Tibial nerve (tissue), 4 donors: ENCODE measurements at regions not wholly inside any gene's neighbourhood (a gene's known extent, or its start where the extent isn't known, plus 50 kb on each side); places are given as distances from the start of the nearest gene placed in this dataset.

Experiments used
- CTCF ChIP-seq, 5 experiments: fragments of 200-600 bp in 3 of 5; fragments of 450-650 bp in 2 of 5; sonication (generic) in 3 of 5; IDR thresholded peaks; one replicate each; pipeline ENCODE4 v1.5.1; 2016 to 2019; ENCODE audit warnings: antibody characterized with exemption in 5 of 5, mild to moderate bottlenecking in 3 of 5, moderate library complexity in 2 of 5
- EP300 ChIP-seq, 2 donors: sonication (generic); formaldehyde crosslinking; IDR thresholded peaks; one replicate each; pipeline ENCODE4 v1.6.1; 2017; ENCODE audit warnings: antibody characterized with exemption in 2 of 2, mild to moderate bottlenecking in 1 of 2
- POLR2A ChIP-seq, 2 donors: fragments of 450-650 bp; IDR thresholded peaks; one replicate each; pipeline ENCODE4 v1.6.1; 2017; ENCODE audit warnings: antibody characterized with exemption in 2 of 2, mild to moderate bottlenecking in 2 of 2, moderate library complexity in 2 of 2

DNA sequence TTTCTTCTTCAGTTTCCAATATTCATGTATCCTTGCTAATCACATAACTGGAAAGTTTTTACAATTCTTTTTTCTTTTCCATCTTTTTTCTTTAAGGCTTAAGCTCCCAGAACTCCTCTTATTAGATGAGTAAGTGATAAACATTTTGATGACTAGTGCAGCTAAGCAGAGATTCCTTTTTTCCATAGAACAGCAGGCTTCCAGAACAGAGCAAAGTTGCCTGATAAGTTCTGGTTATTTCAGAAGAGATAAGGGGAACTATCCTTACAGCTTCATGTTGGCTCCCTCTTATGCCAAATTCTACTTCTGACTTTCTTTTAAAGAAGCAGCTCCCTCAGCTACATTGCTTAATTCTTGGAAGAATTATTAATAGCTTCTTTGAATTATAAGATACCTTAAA lies 194.7 kb upstream of the FAR2 start:
- TF ChIP-seq EP300 (IDR thresholded peaks at IDR 0.05) (no peak), CTCF (IDR thresholded peaks at IDR 0.05) (no peak), POLR2A (IDR thresholded peaks at IDR 0.05) (no peak)
